Psoas muscle (tissue), 7 donors: ENCODE measurements at regions not wholly inside any gene's neighbourhood (a gene's known extent, or its start where the extent isn't known, plus 50 kb on each side); places are given as distances from the start of the nearest gene placed in this dataset.

Experiments used
- ATAC-seq, 4 donors: fragments of 200-7000 bp; cut with Tn5 transposase; one replicate each; pipeline ENCODE4 v1.9.1; 2020; ENCODE audit warnings: moderate library complexity in 3 of 4, mild to moderate bottlenecking in 2 of 4
- DNase-seq, 2 donors: peaks; one replicate each; pipeline ENCODE4 v3.0.0-alpha.2; 2020
- H3K27ac ChIP-seq: fragments of 200-600 bp; one replicate; pipeline ENCODE4 v1.8.0; 2022
- H3K27me3 ChIP-seq, 3 donors: fragments of 200-600 bp in 1 of 3; one replicate each; pipeline versions ENCODE4 v1.6.1 to v1.8.0; 2013 to 2022; ENCODE audit warnings: low read length in 2 of 3, mild to moderate bottlenecking in 2 of 3, moderate library complexity in 1 of 3; ENCODE audit not compliant: insufficient read depth in 3 of 3
- H3K36me3 ChIP-seq, 2 donors: fragments of 200-600 bp in 1 of 2; one replicate each; pipeline versions ENCODE4 v1.6.1 to v1.8.0; 2013 to 2022; ENCODE audit warnings: low read depth in 1 of 2, mild to moderate bottlenecking in 1 of 2, moderate library complexity in 1 of 2; ENCODE audit not compliant: insufficient read depth in 1 of 2
- H3K4me1 ChIP-seq: fragments of 200-600 bp; one replicate; pipeline ENCODE4 v1.8.0; 2022
- H3K4me3 ChIP-seq: fragments of 200-600 bp; one replicate; pipeline ENCODE4 v1.8.0; 2022; ENCODE audit warnings: mild to moderate bottlenecking
- H3K9me3 ChIP-seq: fragments of 200-600 bp; one replicate; pipeline ENCODE4 v1.8.0; 2022
- CTCF ChIP-seq: fragments of 200-600 bp; IDR thresholded peaks from one replicate; pipeline ENCODE4 v1.8.0; 2022; ENCODE audit warnings: antibody characterized with exemption
- WGBS, 3 donors: extraction: QIAGEN DNeasy Blood & Tissue Kit; methylation state at CpG; one replicate each; pipeline versions ENCODE4 v1.1.6 to v1.1.7; 2013; 5-methylcytosine and 5-hydroxymethylcytosine counted together
- intact Hi-C, 2 donors: fragments of 100-400 bp; cut with DNase I; formaldehyde crosslinking; loops; one replicate each; pipeline versions ENCODE4 v1.11.0 to v1.14.2; 2022
- donor health status: healthy with polysubstance abuse.
- donor health status: DM: no; HTN: no; CAD: no; lungs with moderate emphysema.
- donor health status: Bipolar disorder and iron deficiency.
- donor health status: healthy.
- donor health status: DM: yes; HTN: yes; CAD: no.
- donor health status: DM: no; HTN: no; CAD: no.
- donor health status: DM: yes; HTN: yes; CAD: no.

- WGBS, 3 donors = 79 to 87% (median 80%) methylated on average over 3 of the region's 3 CpGs
- Histone ChIP-seq H3K27ac (no peak overlapping the region), H3K4me3 (no peak overlapping the region), H3K36me3 (no peaks in the 10 kb centered on the region), H3K27me3 (no peaks in the 10 kb centered on the region), H3K9me3 (no peaks in the 10 kb centered on the region), H3K4me1 (no peaks in the 10 kb centered on the region)
- TF ChIP-seq CTCF = no peak
- DNase-seq (no peak), ATAC-seq (no peak)
- intact Hi-C loops = no loop called here
Measured at GRCh38 chr7:89507034-89507433, 647.2 kb upstream of the STEAP1 start.

- ATAC-seq (no peak), DNase-seq (no peak)
- no peaks in the 10 kb centered on the region for H3K9me3 ChIP-seq
- H3K27me3 ChIP-seq = no peaks in the 10 kb centered on the region
- no peak for TF ChIP-seq CTCF
- 34 to 38% (median 36%) methylated on average over 1 of the region's 1 CpG for WGBS, 3 donors
- no peaks in the 10 kb centered on the region for H3K36me3 ChIP-seq
- no peaks in the 10 kb centered on the region for H3K4me1 ChIP-seq
- H3K27ac ChIP-seq = no peak overlapping the region
- intact Hi-C loops = no loop called here
- no peak overlapping the region for H3K4me3 ChIP-seq
Measured at GRCh38 chr7:89511900-89512299, 642.4 kb upstream of the STEAP1 start.

GRCh38 chr7:89514970-89515369, 639.3 kb upstream of the STEAP1 start:
- ATAC-seq (no peak), DNase-seq (no peak)
- WGBS, 3 donors = 55 to 71% (median 68%) methylated on average over 3 of the region's 3 CpGs

GRCh38 chr7:89517815-89518214, 636.5 kb upstream of the STEAP1 start:
- Histone ChIP-seq H3K4me3 (no peak overlapping the region), H3K27ac (no peak overlapping the region), H3K9me3 (no peaks in the 10 kb centered on the region), H3K4me1 (no peaks in the 10 kb centered on the region), H3K27me3 (no peaks in the 10 kb centered on the region), H3K36me3 (no peaks in the 10 kb centered on the region)
- WGBS, 3 donors = 68 to 92% (median 78%) methylated on average over 1 of the region's 1 CpG
- no peak for DNase-seq
- intact Hi-C loops = no loop called here
- no peak for ATAC-seq
- no peak for TF ChIP-seq CTCF

More at GRCh38 chr7:89514970-89515369, 639.3 kb upstream of the STEAP1 start:
- H3K27me3 ChIP-seq = no peaks in the 10 kb centered on the region
- H3K27ac ChIP-seq = no peak overlapping the region
- no peak overlapping the region for H3K4me3 ChIP-seq
- no peaks in the 10 kb centered on the region for H3K4me1 ChIP-seq
- intact Hi-C loops = no loop called here
- H3K36me3 ChIP-seq = no peaks in the 10 kb centered on the region
- H3K9me3 ChIP-seq = no peaks in the 10 kb centered on the region
- no peak for TF ChIP-seq CTCF

GRCh38 chr7:89549768-89550167, 604.5 kb upstream of the STEAP1 start:
- WGBS, 3 donors = 29 to 38% (median 29%) methylated on average over 1 of the region's 1 CpG
- no peaks in the 10 kb centered on the region for H3K9me3 ChIP-seq
- no peaks in the 10 kb centered on the region for H3K4me1 ChIP-seq
- ATAC-seq (no peak), DNase-seq (no peak)
- no peak overlapping the region for H3K27ac ChIP-seq
- H3K27me3 ChIP-seq = no peaks in the 10 kb centered on the region
- H3K4me3 ChIP-seq = no peak overlapping the region
- no peak for TF ChIP-seq CTCF
- intact Hi-C loops = no loop called here
- H3K36me3 ChIP-seq = no peaks in the 10 kb centered on the region
